HG03066 (cell line): ENCODE measurements at regions not wholly inside any gene's neighbourhood (a gene's known extent, or its start where the extent isn't known, plus 50 kb on each side); places are given as distances from the start of the nearest gene placed in this dataset.
"Not testable (repeated sequence)": the region's sequence is repeated elsewhere in the genome, so short reads cannot be mapped to it uniquely, and the experiment has no call there.

ENCODE experiments used
- ATAC-seq: cut with Tn5 transposase; IDR thresholded peaks from one replicate; pipeline ENCODE4 v1.9.1; 2021; ENCODE audit warnings: low read depth; ENCODE audit not compliant: unreplicated experiment

DNA sequence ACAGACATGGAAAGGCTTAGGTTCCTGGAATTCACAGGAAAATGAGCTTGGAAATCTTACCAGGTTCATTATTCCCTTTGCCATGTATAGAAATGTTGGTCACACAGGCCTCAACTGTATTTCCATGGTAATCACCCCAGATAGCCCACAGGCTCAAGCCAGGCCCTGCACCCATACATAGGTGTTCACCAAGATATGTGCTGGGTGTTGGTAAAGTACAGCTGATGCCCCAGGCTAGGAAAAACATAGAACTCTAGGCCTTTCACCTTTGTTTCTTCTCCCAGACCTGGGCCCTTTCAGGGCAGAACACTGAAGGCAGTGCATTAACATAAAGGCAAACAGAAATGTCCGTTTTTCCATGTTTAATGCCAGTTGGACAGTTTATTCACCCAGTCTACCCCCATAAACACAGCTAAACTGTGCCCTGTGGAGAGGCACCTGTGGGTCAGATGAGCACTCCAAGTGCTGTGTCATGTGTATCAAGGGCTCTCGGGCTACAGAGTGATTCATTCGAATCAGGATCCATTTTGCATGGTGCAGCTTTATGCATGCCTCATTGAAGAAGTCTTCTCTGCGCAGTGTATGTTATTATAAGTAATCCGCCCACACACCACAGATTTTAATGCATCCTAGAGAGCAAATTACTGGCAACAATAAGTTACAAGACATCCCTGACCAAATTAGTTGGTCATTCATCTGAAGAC is 93.4 kb upstream of the SLC30A5 start:
- ATAC-seq, result no peak

DNA sequence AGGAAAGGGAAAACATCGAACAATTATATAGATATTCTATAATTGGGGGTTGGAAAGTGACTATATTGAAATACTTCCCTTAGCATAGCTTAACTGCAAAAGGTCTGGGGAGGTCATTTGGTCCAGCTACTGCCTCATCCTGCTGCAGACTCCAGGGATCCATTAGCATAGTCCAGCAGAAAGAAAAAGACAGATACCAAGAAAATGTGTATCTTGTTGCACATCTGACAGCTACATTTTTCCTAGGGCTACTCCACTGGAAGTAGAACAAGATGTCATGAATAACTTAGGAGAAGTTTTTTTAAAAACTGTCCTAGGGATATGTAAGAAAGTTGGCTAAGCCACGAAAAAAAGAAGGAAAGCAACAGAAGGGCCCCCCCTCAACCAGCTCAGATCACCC is 92.9 kb upstream of the SLC30A5 start:
- no peak for ATAC-seq

DNA sequence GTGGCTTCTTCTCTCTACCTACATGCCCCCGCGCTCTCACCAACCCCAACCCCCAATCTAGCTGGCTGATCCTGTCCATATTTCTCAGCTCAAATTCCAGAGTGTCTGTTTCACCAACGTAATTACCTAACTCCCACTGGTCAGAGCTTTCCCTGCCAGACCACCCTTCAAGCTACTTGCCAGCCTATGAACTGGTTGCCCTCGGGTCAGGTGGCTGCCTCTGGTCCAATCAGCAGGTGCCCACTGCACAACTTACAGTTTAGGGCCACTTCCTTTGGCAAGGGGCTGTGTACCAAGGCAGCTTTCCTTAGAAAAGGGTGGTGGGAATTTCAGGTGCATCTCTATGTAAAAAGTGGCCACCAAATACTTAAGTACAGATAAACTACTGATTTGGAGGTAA is 92.2 kb upstream of the SLC30A5 start:
- no peak for ATAC-seq

DNA sequence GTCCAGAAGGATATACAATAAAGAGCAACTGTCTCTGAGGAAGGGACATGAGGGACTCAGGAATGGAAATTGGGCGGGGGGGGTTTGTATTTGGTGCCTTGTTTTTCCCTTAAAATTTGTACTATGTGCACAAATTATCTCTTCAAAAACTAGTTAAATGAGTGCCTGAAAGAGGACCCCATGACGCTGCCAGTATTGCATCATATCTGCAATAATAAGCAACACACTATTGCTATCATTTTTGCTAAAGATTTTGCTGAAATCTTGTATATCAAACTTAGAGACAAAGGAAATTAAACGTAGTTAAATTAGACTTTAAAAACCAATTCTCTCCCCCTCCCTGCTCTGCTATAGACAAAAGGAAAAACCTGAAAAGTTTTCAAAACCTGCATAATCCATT is 89.7 kb upstream of the SLC30A5 start:
- ATAC-seq, result no peak

DNA sequence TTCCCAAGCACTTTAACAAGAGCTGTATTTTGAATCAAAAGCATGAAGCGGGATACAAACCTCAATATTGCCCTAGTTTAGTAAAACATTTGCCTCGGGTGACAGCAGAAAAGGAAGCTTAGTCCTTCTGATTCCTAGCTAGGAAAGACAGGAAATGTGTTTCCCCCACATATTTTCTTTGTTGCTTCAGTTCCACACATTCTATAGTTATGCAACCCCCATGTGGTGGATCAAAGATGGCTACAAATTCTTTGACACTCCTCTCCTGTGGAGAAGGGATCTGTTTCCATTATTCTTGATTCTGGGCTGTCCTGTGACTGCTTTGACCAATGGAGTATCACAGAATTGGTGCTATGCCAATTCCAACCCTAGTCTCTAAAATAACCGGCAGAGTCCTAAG is 89.1 kb upstream of the SLC30A5 start:
- ATAC-seq, result no peak

DNA sequence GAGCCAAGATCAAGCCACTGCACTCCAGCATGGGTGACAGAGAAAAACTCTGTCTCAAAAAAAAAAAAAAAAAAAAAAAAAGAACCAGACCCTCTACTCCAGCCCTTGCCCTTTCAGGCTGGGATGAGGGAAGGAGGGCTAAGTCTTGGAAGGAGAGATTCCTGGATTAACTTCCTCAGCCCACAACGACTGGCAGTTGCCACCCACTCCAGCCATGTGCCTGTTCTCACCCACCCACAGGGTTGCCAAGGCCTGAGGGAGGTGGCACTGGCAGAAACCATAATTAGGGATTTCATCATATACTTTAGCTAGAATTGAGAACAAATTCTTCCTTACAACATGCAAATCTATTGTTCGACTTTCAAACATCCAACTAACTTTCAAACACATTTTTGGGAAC is 87.8 kb upstream of the SLC30A5 start:
- ATAC-seq, result no peak

DNA sequence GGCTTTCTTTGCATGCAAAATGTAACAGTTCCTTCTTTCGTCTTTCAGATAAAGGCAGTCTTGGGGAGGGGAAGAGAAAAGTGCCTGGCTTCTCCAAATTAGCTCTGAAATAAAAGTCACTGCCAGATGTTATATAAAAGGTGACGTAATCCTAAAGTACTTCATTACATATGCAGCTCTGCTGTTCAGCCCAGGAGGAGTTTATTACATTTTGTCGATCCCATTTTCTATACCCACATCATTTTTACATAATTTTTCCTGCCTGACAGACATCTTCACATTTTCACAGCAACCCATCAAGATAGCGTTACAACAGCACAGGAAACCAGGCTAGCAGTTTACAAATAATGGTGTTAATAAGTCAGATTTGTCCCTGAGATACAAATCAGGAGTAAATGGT is 86.7 kb upstream of the SLC30A5 start:
- ATAC-seq, result no peak

DNA sequence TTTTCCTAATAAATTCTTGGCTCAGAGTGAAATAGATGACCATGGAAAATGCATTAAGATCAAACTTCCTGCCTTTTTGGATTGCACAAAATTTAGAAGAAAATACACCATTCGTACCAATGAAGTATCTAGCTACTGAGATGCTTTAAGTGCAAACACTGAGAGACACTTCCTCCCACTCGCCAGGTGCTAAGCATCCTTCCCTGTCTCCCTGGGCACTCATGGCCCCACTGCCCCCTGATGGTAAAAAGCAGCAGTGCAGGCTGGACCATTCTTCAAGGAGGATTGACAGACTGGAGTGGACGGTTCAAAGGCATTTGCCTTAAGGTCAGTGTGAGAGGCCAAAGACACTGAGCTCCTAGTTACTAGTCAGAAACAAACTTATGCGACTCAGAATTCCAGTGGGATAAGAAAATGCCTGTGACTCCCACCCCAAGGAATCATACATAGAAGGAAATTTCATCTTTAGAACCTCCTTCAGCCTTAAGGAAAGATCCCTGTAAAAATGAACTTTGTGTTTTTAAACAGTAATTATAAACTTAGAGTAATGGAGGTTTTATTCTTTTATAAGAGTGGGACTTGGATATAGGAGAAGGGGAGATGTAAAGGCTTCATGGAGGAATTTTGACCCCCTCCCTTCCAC is 86.0 kb upstream of the SLC30A5 start:
- peak; percentile 84 for ATAC-seq

DNA sequence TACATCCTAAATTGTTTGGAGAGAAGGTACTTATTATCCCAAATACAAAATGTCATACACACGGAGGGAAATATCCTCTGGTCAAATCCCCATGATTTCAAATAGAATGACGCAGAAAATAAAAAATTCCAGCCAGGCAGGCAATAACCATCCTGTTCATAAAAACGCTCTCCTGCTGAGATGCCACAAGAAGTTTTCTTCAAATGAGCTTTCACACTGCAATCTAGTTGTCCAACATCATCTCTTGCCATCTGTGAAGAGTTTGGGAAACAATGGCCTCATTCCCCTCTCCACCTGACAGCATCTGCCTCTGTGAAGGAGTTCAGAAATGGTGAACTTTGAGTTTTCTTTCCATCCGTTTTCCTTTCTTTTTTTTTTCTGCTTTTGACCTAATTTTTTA is 83.3 kb upstream of the SLC30A5 start:
- ATAC-seq, result no peak

DNA sequence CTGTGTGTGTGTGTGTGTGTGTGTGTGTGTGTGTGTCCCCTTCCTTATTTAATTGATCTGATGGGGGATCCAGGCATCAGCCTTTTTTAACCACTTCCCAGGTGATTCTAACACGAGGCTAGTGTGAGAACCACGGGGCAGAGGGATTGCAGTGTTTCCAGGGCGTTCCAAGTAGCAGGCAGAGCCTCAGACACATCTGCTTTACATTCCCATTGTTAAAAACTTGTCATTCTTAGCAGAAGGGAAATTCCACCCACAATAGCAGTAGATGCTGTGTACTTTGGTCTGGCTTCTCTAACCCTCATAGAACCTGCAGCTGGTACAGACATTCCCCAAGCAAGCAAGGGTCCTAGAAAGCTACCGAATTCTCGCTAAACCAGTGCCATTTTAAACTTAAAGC is 81.9 kb upstream of the SLC30A5 start:
- ATAC-seq, result no peak

DNA sequence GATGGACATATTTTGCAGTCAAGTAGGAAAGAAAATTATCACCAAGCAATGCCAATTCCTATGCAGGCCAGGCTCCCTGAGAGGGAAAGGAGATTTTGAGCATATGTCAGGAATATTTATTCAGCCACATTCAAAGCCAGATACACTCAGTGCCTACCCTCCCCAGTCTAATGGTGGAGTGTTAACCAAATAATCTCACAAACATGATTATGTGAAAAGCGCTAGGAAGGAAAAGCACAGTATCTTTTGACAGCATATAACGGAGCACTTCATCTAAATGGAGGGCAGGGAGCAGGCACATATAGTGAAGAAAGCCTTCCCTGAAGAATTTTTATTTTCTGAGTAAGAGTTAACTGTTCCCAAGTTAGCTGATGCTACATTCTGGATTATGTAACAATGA is 80.3 kb upstream of the SLC30A5 start:
- ATAC-seq, result no peak

DNA sequence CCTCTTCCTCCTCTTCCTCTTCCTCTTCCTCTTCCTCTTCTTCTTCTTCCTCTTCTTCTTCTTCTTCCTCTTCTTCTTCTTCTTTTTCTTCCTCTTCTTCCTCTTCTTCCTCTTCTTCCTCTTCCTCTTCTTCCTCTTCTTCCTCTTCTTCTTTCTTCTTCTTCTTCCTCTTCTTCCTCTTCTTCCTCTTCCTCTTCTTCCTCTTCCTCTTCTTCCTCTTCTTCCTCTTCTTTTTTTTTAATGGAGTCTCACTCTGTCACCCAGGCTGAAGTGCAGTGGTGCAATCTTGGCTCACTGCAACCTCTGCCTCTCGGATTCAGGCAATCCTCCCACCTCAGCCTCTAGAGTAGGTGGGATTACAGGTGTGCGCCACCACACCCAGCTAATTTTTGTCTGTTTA is 79.8 kb upstream of the SLC30A5 start:
- ATAC-seq, result not testable (repeated sequence)

DNA sequence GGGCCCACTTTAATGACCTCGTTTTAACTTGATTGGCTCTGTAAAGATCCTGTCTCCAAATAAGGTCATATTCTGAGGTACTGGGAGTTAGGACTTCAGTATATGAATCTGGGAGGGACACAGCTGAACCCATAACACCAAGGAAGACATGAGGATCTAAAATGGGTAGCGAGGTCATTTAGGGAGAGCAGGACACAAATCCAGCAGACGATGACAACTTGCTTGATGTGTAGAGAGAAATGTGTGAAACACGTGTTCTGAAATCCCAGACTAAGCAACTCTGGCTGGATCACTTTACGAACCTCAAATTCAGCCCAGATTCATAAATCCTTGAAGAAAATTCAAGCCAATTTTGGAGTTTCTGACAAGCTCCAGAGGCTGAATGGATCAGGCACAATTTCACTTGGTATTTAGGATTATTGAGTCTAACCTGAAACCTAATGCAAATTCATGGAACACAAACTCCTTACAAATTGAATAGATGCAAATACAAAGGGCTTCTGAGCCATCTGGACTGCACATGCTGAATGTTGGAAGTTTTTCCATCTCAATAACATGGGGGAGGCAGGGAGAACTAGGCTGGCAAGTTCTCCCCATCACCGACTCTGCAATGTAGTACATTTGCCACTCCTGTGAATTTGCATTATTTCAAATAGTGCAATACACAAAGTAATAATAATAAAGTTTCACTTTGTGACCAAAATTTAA is 74.0 kb upstream of the SLC30A5 start:
- no peak for ATAC-seq

DNA sequence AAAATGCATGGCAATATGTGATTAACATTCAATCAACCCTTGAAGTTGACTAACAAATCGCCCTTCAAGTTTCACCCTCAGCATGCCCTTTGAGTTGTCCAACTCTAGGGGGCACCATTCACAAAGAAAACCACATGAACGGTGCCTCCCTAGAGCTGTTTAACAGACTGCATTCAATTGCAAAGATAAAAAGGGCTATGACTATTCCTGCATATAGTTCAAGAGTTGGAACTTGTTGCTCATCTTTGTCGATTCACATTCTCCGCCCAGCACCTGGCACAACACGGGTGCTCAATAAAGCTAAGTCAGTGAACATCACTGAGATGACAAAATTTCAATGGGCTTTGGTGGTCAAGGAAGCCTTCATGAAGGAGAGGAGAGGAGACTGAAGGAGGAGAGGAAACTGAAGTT is 69.6 kb upstream of the SLC30A5 start:
- no peak for ATAC-seq

DNA sequence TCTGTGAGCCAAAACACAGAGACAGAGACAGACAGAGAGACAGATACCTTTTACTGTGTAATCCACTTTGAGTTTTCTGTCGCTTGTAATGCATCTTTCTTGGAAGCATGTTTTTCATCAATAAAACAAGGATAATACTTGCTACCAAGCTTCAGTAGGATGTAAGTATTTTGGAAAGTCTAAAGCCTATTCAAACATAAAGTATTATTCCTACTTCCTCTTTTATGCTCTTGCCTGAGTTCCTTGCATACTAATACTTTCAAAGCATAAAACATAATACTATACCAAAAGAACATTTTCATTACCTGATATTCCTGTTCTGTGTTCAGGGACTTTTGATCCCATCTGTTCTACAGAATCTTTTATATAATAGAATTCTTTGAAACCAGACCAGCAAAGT is 64.5 kb upstream of the SLC30A5 start:
- no peak for ATAC-seq

DNA sequence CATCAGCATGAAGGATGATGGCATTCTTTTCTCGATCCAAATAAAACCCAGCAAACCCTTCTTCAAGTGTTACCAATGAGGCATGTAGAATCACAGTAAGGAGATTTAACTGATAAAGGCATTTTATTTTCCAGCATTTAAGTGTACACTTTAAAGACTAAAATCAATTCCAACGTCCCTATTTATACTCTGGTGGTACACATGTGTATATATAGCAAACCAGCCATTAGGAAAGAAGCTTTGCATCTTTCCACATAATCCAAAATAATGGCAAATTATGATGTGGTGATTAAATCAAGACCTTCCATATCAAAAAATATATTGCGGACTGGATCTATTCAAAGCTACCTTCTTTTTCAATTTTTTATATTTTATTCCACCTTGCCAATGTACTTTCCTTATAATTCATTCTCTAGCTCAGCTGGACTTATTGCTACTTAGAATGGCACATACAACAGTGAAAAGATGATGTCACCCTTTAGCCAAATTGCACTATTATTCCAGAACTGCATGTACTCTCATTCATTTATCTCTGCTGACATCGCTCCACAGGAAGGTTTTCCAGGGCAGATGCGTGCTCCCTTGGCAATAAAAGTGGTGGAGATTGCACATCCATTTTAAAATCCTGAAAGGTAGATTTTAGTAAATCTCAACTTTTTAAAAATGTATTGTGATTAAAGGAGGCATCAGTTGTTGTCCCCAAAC is 63.3 kb upstream of the SLC30A5 start:
- ATAC-seq, result no peak

DNA sequence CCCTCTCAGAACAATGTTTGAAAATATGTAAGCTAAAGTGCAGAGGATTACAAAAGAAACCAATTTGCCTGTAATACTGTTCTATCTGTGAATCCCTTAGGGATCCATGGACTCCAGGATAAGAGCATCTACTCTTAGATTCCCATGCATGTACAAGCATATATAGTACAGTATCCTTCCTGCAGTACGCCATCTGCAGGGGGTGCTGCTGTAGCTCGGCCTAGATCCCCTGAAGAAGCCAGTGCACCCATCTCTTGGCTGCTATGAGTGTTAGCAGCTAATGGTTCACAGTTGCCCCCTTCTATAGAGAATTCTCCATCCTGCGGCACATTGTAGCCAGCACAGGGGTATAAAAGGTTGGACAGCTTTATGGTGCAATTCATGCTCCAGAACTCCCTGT is 61.8 kb upstream of the SLC30A5 start:
- no peak for ATAC-seq

DNA sequence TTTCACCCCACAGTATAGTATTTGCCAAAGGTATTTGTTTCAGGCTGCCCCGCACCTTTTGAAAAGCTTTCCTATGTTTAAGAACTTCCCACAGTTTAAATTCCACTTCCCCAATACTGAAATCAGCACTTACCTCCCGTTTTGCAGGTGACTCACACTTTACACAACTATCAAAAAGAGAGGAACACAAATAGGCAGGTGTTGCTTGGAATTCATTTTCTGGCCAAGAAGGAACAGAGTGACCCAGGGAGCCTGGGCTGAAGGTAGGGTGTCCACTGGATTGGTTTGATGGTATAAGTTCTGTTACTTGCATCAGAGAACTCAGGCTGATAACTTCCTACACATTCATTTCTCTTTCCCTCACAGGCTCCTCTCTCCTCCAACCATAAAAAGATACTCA is 60.1 kb upstream of the SLC30A5 start:
- no peak for ATAC-seq

DNA sequence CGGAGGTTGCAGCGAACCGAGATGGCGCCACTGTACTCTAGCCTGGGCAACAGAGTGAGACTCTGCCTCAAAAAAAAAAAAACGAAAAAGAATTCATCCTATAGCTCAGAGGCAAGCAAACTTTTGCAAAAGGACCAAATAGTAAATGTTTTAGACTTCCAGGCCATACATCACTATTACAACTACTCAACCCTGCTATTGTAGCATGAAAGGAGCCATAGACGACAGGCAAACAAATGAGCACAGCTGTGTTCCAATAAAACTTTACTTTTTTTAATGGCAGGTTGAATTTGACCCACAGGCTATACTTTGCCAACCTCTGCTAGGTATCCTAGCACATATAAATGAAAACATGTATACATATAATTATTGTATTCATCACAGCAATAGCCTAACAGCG is 58.9 kb upstream of the SLC30A5 start:
- ATAC-seq, result no peak

DNA sequence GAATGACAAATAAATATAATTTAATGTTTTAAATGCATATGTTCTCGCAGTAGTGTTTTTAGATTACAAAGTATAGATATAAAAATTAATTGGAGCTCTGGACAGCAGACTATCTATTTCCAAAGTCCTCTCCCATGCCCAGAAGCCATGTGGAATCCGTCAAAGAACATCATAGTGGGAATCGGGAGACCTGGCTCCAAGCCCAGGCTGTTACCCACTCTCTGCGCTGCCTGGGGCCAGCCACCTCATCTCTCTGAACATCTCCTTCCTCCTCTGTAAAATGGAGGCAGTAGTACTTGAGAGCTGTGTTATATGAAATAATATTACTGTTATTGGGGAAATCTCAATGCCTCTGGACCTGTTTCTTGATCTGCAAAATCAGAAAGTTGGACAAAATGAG is 58.1 kb upstream of the SLC30A5 start:
- no peak for ATAC-seq

DNA sequence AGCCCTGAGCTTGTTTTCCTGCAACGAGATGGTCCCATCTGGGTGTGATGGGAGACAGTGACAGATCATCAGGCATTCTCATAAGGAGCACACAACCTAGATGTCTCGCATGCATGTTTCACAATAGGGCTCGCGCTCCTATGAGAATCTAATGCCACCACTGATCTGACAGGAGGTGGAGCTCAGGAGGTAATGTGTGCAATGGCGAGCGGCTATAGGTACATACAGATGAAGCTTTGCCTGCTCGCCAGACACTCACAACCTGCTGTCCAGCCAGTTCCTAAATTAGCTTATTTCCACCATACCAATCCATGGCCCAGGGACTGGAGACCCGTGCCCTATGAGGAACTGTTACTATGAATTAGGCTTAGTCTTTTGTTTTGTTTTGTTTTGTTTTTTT is 55.3 kb upstream of the SLC30A5 start:
- ATAC-seq, result no peak
